Hepatic stellate cell (primary cell): ENCODE measurements at regions not wholly inside any gene's neighbourhood (a gene's known extent, or its start where the extent isn't known, plus 50 kb on each side); places are given as distances from the start of the nearest gene placed in this dataset.

Source experiments
- DNase-seq: peaks from one replicate; pipeline ENCODE4 v3.0.0; 2011; ENCODE audit warnings: low spot score

DNA sequence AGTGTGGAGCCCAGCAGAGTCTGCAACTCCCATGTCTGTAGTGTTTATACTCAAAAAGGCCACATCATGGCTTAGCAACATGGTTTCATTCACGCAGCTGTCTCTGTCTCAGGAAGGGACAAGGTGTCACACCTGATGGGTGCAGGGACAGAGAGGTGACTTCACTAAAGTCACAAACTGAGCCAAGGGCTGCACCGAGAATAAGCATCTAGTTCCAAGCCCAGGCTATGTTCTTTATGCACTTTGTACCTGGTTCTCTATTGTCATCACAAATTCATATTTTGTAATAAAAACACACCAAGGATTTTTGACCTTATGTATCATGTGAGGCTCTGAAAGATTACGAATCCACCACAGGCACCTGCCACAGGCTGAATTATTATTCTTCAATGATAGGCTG, 64.9 kb upstream of the STK32A start:
- DNase-seq = no peak

DNA sequence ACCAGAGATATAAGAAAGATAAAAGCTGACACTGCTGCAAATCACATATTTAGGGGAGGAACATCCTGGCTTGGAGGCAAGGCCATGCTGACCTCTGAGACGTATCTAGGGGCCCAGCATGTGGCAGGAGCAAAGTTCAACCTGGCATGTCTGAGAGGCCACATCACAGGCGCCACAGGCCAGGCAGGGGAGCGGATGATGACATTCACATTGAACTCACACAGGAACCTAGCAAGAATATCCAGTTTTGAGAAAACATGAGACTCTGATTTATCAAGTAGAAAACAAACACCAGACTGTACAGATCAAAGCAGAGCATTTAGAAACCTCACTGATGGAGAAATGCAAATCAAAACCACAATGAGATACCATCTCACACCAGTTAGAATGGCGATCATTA, 64.2 kb upstream of the STK32A start:
- DNase-seq = no peak

DNA sequence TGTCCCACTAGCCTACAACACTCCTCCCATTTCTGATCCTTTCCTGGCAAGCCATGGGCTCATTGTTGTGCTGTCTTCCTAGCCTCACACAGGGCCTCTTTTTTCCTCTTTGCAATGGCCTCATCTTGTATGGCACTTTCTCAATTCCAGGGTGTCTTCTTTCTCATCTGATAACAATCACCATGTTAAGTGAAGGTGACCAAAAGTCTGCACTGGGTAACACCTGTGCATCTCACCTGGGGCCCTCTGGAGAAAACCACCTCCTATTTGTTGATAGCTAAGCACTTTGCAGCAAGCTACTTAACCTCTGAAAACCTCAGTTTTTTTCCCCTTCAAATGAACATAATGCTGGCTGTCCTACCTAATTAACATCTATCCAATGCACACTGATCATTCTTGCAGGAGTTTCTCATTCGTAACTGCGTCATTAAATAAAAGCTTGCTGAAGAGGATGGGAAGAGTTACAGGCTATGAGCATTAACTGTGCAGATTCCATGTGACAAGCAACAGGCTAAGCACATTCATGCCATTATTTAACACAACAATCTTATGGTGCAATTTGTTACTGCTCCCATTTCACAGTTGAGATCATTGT, 60.1 kb upstream of the STK32A start:
- DNase-seq = no peak

DNA sequence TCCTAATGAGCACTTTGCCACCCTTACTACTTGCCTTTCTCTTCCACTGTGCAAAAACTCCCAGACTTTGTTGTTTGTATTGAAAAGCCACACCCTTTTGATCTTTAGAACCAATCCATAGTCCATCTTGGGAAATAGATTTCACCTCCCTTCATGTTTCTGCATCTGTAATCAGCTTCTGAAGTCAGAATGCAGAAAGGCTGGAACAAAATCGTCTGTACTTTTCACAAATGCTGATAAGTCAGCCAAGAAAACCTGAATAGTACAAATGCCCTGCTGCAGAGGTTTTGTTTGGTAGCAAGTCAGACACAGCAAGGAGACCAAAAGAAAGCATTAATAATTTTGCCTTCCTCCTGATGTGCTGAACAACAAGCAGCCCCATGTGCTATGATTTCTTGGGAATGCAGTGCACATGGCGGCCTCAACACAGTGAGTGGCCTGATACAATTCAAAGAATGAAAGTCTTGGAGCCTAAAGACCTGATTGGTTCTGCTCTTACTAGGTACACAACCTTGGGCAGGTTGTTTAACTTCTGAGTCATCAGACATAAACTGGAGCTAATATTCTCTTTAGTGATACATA, 59.2 kb upstream of the STK32A start:
- DNase-seq = no peak

DNA sequence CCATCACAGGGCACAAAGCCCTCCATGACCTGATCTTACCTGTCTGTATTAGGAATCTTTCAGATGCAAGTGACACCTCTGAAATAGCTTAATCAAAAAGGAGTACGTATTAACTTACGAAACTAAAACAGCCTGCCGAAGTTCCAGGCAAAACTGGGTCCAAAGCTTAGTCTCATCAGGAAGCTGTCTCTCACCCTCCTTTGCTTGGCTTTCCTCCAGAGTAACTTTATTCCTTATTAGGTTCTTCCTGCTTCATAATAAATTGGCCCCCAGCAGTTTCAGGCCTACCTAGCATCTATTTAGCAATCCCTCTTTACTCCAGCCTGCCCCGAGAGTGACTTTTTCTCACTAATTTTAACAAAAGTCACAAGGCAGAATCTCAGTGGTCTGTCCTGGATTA, 58.4 kb upstream of the STK32A start:
- DNase-seq = no peak

DNA sequence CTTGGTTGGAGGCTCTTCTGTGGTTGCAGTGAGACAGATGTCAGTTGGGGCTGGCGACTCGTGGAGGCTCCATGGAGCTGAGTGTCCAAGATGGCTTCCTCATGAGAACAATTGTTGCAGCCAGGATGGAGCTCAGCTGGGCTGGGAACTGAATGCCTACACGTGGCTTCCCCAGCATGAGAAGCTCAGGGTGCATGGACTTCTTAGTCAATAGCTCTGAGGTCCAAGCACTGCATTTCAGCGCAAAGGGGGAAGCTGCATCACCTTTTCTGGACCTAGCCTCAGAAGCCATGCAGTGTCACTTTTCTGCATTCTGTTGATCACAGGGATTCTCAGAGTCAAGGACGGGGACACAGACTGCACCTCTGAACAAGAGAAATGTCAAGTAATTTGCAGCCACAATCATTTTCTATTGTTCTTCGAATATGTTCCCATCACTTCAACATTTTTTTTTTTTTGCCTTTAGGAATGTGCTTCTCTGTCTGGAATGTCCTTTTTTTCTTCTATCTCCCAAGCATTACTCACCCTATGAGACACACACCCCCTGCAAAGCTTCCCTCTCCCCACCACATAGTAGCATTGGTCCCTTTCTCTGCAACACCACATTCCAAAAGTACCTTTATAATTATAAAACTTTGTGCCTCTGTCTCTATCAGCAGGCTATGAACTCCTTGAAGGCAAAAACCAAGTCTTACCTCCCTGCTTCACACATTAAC, 57.5 kb upstream of the STK32A start:
- DNase-seq = no peak

DNA sequence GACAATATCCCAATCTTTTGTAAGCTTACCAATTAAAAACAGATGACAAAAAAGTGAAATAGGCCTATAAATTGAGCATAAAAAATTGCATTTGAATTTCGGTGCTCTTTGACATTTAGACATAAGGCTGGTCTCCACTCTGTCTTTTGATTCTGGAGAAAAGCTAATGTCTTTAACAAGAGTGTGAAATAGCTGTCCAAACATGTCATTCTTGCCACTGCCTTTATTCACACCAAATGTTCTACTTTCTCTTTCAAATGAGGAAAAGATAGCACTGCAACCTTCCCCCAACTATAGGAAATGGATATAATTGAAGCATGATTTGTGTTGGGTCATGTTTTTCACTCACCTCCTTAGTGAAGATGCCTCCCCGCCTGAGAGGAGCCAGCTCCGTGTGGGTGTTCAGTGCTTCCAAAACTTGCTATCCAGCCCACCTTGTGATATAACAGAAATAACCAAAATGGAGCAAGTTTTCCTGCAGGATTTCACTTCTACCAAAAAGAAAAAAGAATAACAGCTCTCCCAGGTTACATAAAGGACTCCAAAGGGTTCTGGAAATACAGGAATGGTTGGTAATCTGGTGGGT, 55.2 kb upstream of the STK32A start:
- no peak for DNase-seq

DNA sequence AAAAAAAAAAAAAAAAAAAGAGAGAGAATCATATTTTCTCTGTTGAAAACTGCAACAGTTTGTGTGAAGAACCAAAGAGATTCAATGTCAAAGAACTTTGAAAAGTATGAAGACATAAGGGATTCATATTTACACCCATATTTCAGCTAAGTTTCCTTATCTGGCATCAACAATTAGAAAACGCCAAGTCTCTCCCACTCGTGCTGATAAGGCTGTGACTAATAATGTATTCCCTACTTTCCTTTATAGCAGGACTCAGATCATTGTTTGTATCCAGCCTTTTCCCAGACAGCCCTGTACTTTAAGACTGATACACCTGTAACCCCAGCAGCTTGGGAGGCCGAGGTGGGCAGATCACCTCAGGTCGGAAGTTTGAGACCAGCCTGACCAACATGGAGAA, 54.1 kb upstream of the STK32A start:
- no peak for DNase-seq
